ENCODE measurements at regions not wholly inside any gene's neighbourhood (a gene's known extent, or its start where the extent isn't known, plus 50 kb on each side); places are given as distances from the start of the nearest gene placed in this dataset.

DNA sequence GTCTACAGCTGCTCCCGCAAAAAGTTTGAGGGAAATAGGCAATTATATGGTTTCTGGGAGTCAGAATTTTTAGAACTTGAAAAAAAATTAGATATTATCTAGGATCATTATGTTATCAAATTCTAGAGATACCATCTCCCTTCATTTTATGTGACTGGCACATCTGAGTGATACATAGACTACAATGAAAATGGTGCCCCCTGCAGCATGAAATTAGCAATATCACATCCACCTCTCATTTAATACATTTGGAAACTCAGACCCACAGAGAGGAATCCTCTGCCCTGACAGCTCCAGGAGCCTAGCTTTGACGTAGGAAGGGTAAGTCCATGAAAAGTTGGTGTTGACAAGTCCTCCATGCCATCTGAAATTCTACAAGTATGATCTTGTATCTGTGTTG, 381.6 kb downstream of the SUCLG1 start:
- TF ChIP-seq, protein P1, sequence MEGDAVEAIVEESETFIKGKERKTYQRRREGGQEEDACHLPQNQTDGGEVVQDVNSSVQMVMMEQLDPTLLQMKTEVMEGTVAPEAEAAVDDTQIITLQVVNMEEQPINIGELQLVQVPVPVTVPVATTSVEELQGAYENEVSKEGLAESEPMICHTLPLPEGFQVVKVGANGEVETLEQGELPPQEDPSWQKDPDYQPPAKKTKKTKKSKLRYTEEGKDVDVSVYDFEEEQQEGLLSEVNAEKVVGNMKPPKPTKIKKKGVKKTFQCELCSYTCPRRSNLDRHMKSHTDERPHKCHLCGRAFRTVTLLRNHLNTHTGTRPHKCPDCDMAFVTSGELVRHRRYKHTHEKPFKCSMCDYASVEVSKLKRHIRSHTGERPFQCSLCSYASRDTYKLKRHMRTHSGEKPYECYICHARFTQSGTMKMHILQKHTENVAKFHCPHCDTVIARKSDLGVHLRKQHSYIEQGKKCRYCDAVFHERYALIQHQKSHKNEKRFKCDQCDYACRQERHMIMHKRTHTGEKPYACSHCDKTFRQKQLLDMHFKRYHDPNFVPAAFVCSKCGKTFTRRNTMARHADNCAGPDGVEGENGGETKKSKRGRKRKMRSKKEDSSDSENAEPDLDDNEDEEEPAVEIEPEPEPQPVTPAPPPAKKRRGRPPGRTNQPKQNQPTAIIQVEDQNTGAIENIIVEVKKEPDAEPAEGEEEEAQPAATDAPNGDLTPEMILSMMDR (conservative IDR thresholded peaks at IDR 0.05; ENCODE audit: low read depth, low read length) = peak; percentile 65
- no peak for TF ChIP-seq EZH2 (IDR thresholded peaks at IDR 0.05; ENCODE audit: low read length, unreplicated experiment)
